HCT116 (cell line): ENCODE measurements at regions not wholly inside any gene's neighbourhood (a gene's known extent, or its start where the extent isn't known, plus 50 kb on each side); places are given as distances from the start of the nearest gene placed in this dataset.
A peak's percentile ranks its signal among the peaks of the same experiment; 100 is the strongest.

Source experiments
- ATAC-seq: fragments of 200-7000 bp; cut with Tn5 transposase; 2 replicates; pipeline ENCODE4 v1.9.1; 2020; ENCODE audit warnings: mild to moderate bottlenecking, moderate library complexity
- BruUV-seq: library from RNA; stranded (reverse); fragments of 400-500 nt; replicated peaks from 2 replicates; lab custom pipeline; 2021; lab: Mats Ljungman, UMichigan
- CTCF ChIA-PET: fragments of 300-600 bp; sonication (Branson Sonifier 250); formaldehyde crosslinking; loops from one replicate; lab custom pipeline; 2021; ENCODE audit warnings: antibody characterized with exemption; lab: Charles Lee
- POLR2A ChIA-PET: fragments of 300-600, 350-600 bp; sonication (Branson Sonifier 250); formaldehyde crosslinking; loops from one replicate; lab custom pipeline; 2021; ENCODE audit warnings: antibody characterized with exemption; lab: Charles Lee
- RAD21 ChIA-PET, 2 experiments: fragments of 300-600 bp; sonication (Branson Sonifier 250); formaldehyde crosslinking; loops; one replicate each; lab custom pipeline; 2023; ENCODE audit warnings: low total read pairs in 2 of 2; ENCODE audit not compliant: uncharacterized antibody in 2 of 2, unreplicated experiment in 2 of 2, low non-redundant PET in 1 of 2; lab: Charles Lee
- DNase-seq: peaks from one replicate; pipeline ENCODE4 v3.0.0-alpha.2; 2010; ENCODE audit warnings: low read depth, low spot score
- H2AFZ ChIP-seq: fragments of 200-600 bp; shearing (Covaris generic), sonication (generic); 2 replicates; pipeline ENCODE4 v1.6.1; 2017; ENCODE audit warnings: low read depth, mixed run types, mixed read lengths, antibody characterized with exemption, low read length; ENCODE audit not compliant: poor library complexity, severe bottlenecking
- H3K27ac ChIP-seq: 2 replicates; pipeline ENCODE4 v1.5.1; 2012; ENCODE audit warnings: low read depth, low read length
- H3K27me3 ChIP-seq: fragments of 200-600 bp; sonication (generic); 2 replicates; pipeline ENCODE4 v1.6.1; 2016; ENCODE audit warnings: mixed run types, low read length, mixed read lengths; ENCODE audit not compliant: insufficient read depth
- H3K36me3 ChIP-seq, 2 experiments: fragments of 200-500 bp in 1 of 2; fragments of 200-600 bp in 1 of 2; sonication (Bioruptor generic) in 1 of 2; sonication (generic) in 1 of 2; 2 replicates each; pipeline versions ENCODE4 v1.5.1 to v1.6.1; 2014 to 2016; ENCODE audit warnings: low read length in 2 of 2, inconsistent platforms in 1 of 2, mixed read lengths in 1 of 2, mixed run types in 1 of 2; ENCODE audit not compliant: insufficient read depth in 2 of 2, control insufficient read depth in 1 of 2
- H3K4me1 ChIP-seq, 2 experiments: fragments of 200-600 bp in 1 of 2; sonication (generic) in 1 of 2; 2 replicates each; pipeline versions ENCODE4 v1.5.1 to v1.6.1; 2012 to 2017; ENCODE audit warnings: low read length in 2 of 2, inconsistent platforms in 1 of 2, mild to moderate bottlenecking in 1 of 2, mixed read lengths in 1 of 2, mixed run types in 1 of 2, moderate library complexity in 1 of 2; ENCODE audit not compliant: insufficient read depth in 2 of 2, control insufficient read depth in 1 of 2
- H3K4me2 ChIP-seq: fragments of 200-600 bp; sonication (generic); 2 replicates; pipeline ENCODE4 v1.6.1; 2017; ENCODE audit warnings: mixed run types, low read length, mixed read lengths
- H3K4me3 ChIP-seq, 2 experiments: fragments of 200-600 bp in 1 of 2; sonication (generic) in 1 of 2; replicated peaks in 1 of 2; 2 replicates each; pipeline ENCODE4 v1.5.1; 2011 to 2016; ENCODE audit warnings: low read length in 2 of 2, control low read depth in 1 of 2, low read depth in 1 of 2, mild to moderate bottlenecking in 1 of 2, mixed read lengths in 1 of 2, mixed run types in 1 of 2
- H3K79me2 ChIP-seq: fragments of 200-600 bp; sonication (generic); 2 replicates; pipeline ENCODE4 v1.6.1; 2017; ENCODE audit warnings: mild to moderate bottlenecking, mixed run types, low read length, moderate library complexity, mixed read lengths; ENCODE audit not compliant: insufficient read depth
- H3K9ac ChIP-seq: fragments of 200-600 bp; sonication (generic); 2 replicates; pipeline ENCODE4 v1.6.1; 2016; ENCODE audit warnings: low read length, mixed read lengths
- H3K9me2 ChIP-seq: fragments of 200-600 bp; sonication (generic), shearing (Covaris generic); 2 replicates; pipeline ENCODE4 v1.6.1; 2017; ENCODE audit warnings: mixed run types, mild to moderate bottlenecking, moderate library complexity; ENCODE audit not compliant: insufficient read depth
- H3K9me3 ChIP-seq, 2 experiments: fragments of 200-500 bp in 1 of 2; fragments of 200-600 bp in 1 of 2; sonication (Bioruptor generic) in 1 of 2; sonication (generic) in 1 of 2; 2 replicates each; pipeline ENCODE4 v1.6.1; 2014 to 2017; ENCODE audit warnings: low read length in 2 of 2, mixed read lengths in 2 of 2, inconsistent platforms in 1 of 2, low read depth in 1 of 2, mild to moderate bottlenecking in 1 of 2, mixed run types in 1 of 2, moderate library complexity in 1 of 2; ENCODE audit not compliant: control insufficient read depth in 1 of 2, insufficient read depth in 1 of 2
- H4K20me1 ChIP-seq: fragments of 200-600 bp; sonication (generic), shearing (Covaris generic); 2 replicates; pipeline ENCODE4 v1.6.1; 2017; ENCODE audit warnings: mixed run types, mild to moderate bottlenecking, moderate library complexity; ENCODE audit not compliant: insufficient read depth
- ELF1 ChIP-seq: IDR thresholded peaks from 2 replicates; pipeline ENCODE4 v1.6.1; 2012; ENCODE audit warnings: low read depth, borderline replicate concordance
- EZH2phosphoT487 ChIP-seq: fragments of 200-600 bp; IDR thresholded peaks from 2 replicates; pipeline ENCODE4 v1.6.1; 2018; ENCODE audit warnings: antibody characterized with exemption, borderline replicate concordance
- JUND ChIP-seq: IDR thresholded peaks from 2 replicates; pipeline ENCODE4 v1.6.1; 2012
- RAD21 ChIP-seq: IDR thresholded peaks from 2 replicates; pipeline ENCODE4 v1.6.1; 2012; ENCODE audit warnings: low read depth, mild to moderate bottlenecking
- TCF7L2 ChIP-seq: IDR thresholded peaks from 2 replicates; pipeline ENCODE4 v1.7.0; 2011; ENCODE audit warnings: borderline replicate concordance, inconsistent platforms; ENCODE audit not compliant: insufficient read depth, insufficient read length; ENCODE audit errors: extremely low read depth
- YY1 ChIP-seq: IDR thresholded peaks from 2 replicates; pipeline ENCODE4 v1.6.1; 2011; ENCODE audit warnings: low read length, low read depth, moderate library complexity, mild to moderate bottlenecking; ENCODE audit not compliant: insufficient replicate concordance; ENCODE audit errors: extremely low read depth
- ZFX ChIP-seq: fragments of 450-650 bp; IDR thresholded peaks from 2 replicates; pipeline ENCODE4 v1.6.1; 2017
- intact Hi-C: fragments of 100-400 bp; cut with micrococcal nuclease; formaldehyde crosslinking; loops from 2 replicates; pipeline ENCODE4 v1.10.0; 2022
- TF ChIP-seq, protein P1 (sequence below), 3 experiments: fragments of 200-600 bp in 1 of 3; sonication (generic) in 1 of 3; IDR thresholded peaks in 2 of 3; conservative IDR thresholded peaks in 1 of 3; 2 replicates each; pipeline ENCODE4 v1.5.1; 2012 to 2017; ENCODE audit warnings: low read depth in 2 of 3, low read length in 2 of 3, antibody characterized with exemption in 1 of 3, borderline replicate concordance in 1 of 3, control low read depth in 1 of 3, mild to moderate bottlenecking in 1 of 3, mixed read lengths in 1 of 3, mixed run types in 1 of 3, moderate library complexity in 1 of 3; ENCODE audit not compliant: insufficient read depth in 1 of 3
- TF ChIP-seq, protein P2 (sequence below): IDR thresholded peaks from 2 replicates; pipeline ENCODE4 v1.6.1; 2012

DNA sequence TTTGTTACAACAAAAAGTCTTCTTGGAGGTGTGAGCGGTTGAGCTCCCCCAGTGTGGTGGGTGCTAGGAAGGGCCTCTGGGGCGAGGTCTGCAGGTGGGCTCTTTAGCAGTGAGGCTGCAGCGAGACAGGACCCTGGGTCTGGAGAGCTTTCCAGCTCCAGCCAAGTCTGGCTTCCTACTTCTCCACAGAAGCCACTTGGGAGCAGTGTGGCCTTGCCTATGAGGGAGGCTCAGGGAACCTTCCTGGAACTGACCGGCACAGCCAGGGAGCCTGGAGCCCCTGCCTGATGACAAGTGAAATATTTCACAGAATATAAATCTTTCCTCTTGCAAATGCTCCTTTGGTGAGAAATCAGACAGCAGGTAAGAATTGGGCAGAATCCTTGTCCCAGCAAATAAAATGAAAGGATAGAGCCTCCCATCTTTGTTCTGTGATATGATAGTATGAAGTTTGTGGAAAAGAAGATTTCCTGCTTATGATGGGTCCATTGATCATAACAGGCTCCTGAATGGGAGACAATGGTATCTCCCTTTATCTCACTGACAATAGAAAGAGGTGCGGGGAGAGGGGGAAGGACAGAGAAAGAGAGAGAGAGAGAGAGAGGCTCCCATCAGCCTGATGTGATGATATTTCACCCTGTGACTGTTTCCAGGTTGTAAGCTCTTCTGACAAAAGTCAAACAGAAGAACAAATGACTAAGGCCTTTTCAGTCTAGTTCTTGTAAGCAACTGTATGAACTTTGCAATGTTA, 289.8 kb upstream of the SPRED2 start:
- intact Hi-C loops = no loop called here
- Histone ChIP-seq H3K27me3 (peaks cover 28% of the 10 kb centered on the region), H4K20me1 (no peaks in the 10 kb centered on the region), H3K9me3 (no peaks in the 10 kb centered on the region), H3K27ac (no peak overlapping the region), H3K9me2 (no peaks in the 10 kb centered on the region), H3K4me2 (no peak overlapping the region), H3K9ac (no peak overlapping the region), H3K79me2 (no peaks in the 10 kb centered on the region), H2AFZ (no peak overlapping the region), H3K4me1 (no peaks in the 10 kb centered on the region)
- ChIA-PET POLR2A (no interaction called here), RAD21 (no interaction called here)
- no TSS peak for BruUV-seq
- no peak for DNase-seq
- ATAC-seq = no peak
- TF ChIP-seq ELF1 = no peak
- no peak for TF ChIP-seq ZFX
- TF ChIP-seq, protein P1, sequence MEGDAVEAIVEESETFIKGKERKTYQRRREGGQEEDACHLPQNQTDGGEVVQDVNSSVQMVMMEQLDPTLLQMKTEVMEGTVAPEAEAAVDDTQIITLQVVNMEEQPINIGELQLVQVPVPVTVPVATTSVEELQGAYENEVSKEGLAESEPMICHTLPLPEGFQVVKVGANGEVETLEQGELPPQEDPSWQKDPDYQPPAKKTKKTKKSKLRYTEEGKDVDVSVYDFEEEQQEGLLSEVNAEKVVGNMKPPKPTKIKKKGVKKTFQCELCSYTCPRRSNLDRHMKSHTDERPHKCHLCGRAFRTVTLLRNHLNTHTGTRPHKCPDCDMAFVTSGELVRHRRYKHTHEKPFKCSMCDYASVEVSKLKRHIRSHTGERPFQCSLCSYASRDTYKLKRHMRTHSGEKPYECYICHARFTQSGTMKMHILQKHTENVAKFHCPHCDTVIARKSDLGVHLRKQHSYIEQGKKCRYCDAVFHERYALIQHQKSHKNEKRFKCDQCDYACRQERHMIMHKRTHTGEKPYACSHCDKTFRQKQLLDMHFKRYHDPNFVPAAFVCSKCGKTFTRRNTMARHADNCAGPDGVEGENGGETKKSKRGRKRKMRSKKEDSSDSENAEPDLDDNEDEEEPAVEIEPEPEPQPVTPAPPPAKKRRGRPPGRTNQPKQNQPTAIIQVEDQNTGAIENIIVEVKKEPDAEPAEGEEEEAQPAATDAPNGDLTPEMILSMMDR (IDR thresholded peaks at IDR 0.05 in 2 of 3, conservative IDR thresholded peaks at IDR 0.05 in 1 of 3; ENCODE audit: borderline replicate concordance in 1 of 3, insufficient read depth in 1 of 3, low read depth in 2 of 3, low read length in 2 of 3) = peak in 2 of 3 experiments; percentile 6 to 13; a peak in 1 of 6 replicates
- TF ChIP-seq RAD21 = peak; percentile 51
- TF ChIP-seq YY1 = no peak
- TF ChIP-seq JUND = no peak
- no peak for TF ChIP-seq EZH2phosphoT487
- TF ChIP-seq, all 23 proteins: peak for 2
- no peaks in the 10 kb centered on the region for H3K36me3 ChIP-seq
- H3K4me3 ChIP-seq = no peak overlapping the region
- CTCF ChIA-PET = interaction anchor here (1.3 to 1.5 kb wide), 2 partner anchors 79 to 82 kb away, joined by 3 to 6 read pairs; no protein-coding TSS in a partner anchor

DNA sequence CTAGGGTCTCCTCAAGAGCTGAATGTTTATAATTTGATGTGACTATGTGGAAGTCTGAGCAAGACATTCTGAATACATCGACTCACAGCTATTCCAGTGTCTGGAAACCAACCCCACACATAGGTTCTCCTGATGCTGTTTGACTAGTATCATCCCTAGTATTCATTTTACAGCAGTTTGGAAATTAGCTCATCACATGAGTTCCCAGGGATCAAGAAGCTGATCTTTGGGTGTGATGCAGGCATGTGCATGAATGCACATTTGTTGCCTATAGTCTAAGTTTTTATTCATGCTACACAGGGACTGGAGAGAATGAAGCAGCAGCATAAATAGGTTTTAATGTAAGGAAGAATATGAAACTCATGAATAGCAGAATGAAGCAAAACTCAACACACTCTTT, 284.3 kb upstream of the SPRED2 start:
- RAD21 ChIA-PET = no interaction called here
- peaks cover 50% of the 10 kb centered on the region for H3K27me3 ChIP-seq
- no peaks in the 10 kb centered on the region for H3K9me3 ChIP-seq

More for the DNA sequence above, 284.3 kb upstream of the SPRED2 start:
- Histone ChIP-seq H3K4me1 (no peaks in the 10 kb centered on the region), H3K79me2 (no peaks in the 10 kb centered on the region), H3K36me3 (no peaks in the 10 kb centered on the region), H4K20me1 (no peaks in the 10 kb centered on the region), H3K9ac (no peak overlapping the region), H2AFZ (no peak overlapping the region), H3K27ac (no peak overlapping the region), H3K4me2 (no peak overlapping the region), H3K4me3 (no peak overlapping the region), H3K9me2 (no peaks in the 10 kb centered on the region)
- CTCF ChIA-PET = interaction anchor here (0.6 kb wide), 1 partner anchor 1760 kb away, joined by 3 read pairs; no protein-coding TSS in a partner anchor
- no TSS peak for BruUV-seq
- DNase-seq (no peak), ATAC-seq (no peak)
- intact Hi-C loops = no loop called here
- POLR2A ChIA-PET = no interaction called here
- no peak for TF ChIP-seq TCF7L2
- TF ChIP-seq, protein P2, sequence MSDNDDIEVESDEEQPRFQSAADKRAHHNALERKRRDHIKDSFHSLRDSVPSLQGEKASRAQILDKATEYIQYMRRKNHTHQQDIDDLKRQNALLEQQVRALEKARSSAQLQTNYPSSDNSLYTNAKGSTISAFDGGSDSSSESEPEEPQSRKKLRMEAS = no peak
- TF ChIP-seq, protein P1 (IDR thresholded peaks at IDR 0.05 in 2 of 3, conservative IDR thresholded peaks at IDR 0.05 in 1 of 3; ENCODE audit: borderline replicate concordance in 1 of 3, insufficient read depth in 1 of 3, low read depth in 2 of 3, low read length in 2 of 3) = no peak
